GM19328 (cell line): ENCODE measurements at regions not wholly inside any gene's neighbourhood (a gene's known extent, or its start where the extent isn't known, plus 50 kb on each side); places are given as distances from the start of the nearest gene placed in this dataset.
A peak's percentile ranks its signal among the peaks of the same experiment; 100 is the strongest.
"Not testable (repeated sequence)": the region's sequence is repeated elsewhere in the genome, so short reads cannot be mapped to it uniquely, and the experiment has no call there.

Experiments used
- ATAC-seq: cut with Tn5 transposase; IDR thresholded peaks from one replicate; pipeline ENCODE4 v1.9.1; 2021; ENCODE audit warnings: mild to moderate bottlenecking, moderate library complexity; ENCODE audit not compliant: unreplicated experiment

- ATAC-seq = no peak
Measured at GRCh38 chr5:42989190-42989589, 50.9 kb downstream of the ANXA2R start.

DNA sequence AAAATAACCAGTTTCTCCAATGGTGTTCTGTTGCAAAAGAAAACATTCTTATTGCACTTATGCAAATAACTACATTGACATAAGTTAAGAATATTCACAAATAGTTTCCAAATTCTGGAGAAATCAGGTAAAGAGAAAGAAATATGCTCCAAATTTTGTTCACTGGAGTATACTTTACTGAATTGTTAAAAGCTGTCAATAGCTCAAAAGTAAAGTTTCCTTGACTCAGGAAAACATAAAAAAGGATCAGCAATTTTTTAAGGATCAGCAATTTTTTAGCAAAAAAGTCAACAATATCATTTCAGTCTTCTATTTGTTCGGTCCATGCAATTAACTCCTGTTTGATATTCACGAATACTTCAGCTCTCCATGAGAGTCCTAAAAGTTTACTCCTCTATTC is 51.6 kb downstream of the ANXA2R start:
- ATAC-seq = no peak

DNA sequence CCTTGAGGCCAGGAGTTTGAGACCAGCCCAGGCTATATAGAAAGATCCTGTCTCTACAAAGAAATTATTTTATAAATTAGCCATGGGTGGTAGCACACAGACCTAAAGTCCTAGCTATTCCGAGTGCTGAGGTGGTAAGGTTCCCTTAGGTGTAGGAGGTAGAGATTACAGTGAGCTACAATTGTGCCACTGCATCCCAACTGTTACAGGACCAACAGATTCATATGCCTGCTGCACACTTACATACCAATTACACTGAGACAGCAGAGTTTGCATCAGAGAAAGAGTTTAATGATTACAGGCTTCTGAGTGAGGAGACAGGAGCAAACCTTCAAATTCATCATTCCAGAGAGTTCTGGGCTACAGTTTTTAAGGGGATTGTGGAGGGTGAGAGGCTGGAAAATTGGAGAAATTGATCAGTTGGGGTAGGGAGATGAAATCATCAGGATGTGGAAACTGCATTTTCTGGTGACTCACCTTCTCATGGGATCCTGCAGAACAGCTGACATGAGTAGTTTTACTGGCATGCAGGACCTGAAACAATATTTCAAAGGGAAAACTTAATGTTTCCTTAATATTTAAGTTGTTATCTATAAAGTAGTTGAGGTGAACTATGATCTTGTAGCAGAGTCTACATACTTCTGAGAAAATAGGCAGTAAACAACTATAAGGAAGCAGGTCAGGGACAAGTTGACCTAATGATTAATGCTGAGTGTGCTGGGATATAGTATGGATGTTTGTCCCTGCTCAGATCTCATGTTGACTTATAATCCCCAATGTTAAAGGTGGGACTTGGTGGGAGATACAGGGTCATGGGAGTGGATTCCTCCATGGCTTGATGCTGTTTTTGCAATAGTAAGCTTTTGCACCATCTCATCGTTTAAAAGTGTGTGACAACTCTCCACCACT is 54.7 kb downstream of the ANXA2R start:
- no peak for ATAC-seq

- no peak for ATAC-seq
Measured at GRCh38 chr5:42984307-42984706, 55.8 kb downstream of the ANXA2R start.

- no peak for ATAC-seq
Measured at GRCh38 chr5:42982107-42982622, 58.0 kb downstream of the ANXA2R start.

GRCh38 chr5:42981417-42982106 is 58.6 kb downstream of the ANXA2R start:
- not testable (repeated sequence) for ATAC-seq

- ATAC-seq = not testable (repeated sequence)
Measured at GRCh38 chr5:42981015-42981414, 59.1 kb downstream of the ANXA2R start.

GRCh38 chr5:42980391-42980790 is 59.7 kb downstream of the ANXA2R start:
- not testable (repeated sequence) for ATAC-seq

DNA sequence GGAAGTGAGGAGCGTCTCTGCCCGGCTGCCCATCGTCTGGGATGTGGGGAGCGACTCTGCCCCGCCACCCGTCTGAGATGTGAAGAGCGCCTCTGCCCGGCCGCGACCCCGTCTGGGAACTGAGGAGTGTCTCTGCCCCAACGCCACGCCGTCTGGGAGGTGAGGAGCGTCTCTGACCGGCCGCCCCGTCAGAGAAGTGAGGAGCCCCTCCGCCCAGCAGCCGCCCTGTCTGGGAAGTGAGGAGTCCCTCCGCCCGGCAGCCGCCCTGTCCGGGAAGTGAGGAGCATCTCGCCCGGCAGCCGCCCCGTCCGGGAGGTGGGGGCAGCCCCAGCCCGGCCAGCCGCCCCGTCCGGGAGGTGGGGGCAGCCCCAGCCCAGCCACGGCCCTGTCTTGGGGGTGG is 60.9 kb downstream of the ANXA2R start:
- ATAC-seq = not testable (repeated sequence)

- no peak for ATAC-seq
Measured at GRCh38 chr5:42974536-42974935, 65.6 kb downstream of the ANXA2R start.

GRCh38 chr5:42970636-42971559 is 69.2 kb downstream of the ANXA2R start:
- ATAC-seq = no peak

DNA sequence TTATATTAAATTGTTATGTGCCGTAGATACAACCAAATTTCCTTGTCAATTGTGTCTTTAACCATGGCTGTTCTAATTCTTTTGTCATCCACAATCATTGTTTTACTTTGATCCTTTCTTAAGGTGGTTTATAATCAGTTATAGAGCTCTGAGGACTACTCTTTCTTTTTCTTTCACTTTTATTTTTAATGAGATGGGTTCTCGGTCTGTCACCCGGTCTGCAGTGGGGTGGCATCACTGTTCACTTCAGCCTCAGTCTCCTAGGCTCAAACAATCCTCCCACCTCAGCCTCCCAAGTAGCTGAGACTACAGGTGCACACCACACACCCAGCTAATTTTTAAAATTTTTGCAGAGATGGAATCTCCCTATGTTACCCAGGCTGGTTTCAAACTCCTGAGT is 74.2 kb downstream of the ANXA2R start:
- no peak for ATAC-seq

GRCh38 chr5:42963412-42963811 is 76.7 kb downstream of the ANXA2R start:
- ATAC-seq = no peak

- ATAC-seq = no peak
Measured at GRCh38 chr5:42962124-42962523, 78.0 kb downstream of the ANXA2R start.

DNA sequence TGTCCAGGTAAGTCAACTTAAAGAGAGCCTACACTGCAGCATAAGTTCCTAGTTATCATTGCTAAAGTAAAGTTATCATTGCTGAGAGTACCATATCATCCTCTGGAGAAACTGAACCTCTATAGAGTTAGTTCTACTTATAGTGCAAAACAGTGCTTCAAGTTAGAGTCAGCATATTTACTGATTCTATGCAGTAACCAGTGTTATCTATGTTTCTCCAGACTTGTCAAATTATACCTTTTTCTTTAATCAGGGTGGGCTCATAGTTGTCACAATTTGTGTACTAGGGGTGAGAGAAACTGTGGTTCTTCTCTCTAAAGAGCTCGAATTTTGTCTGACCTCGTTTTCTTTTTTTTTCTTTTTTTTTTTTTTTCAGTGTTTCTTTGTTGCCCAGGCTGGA is 79.6 kb downstream of the ANXA2R start:
- ATAC-seq = no peak

DNA sequence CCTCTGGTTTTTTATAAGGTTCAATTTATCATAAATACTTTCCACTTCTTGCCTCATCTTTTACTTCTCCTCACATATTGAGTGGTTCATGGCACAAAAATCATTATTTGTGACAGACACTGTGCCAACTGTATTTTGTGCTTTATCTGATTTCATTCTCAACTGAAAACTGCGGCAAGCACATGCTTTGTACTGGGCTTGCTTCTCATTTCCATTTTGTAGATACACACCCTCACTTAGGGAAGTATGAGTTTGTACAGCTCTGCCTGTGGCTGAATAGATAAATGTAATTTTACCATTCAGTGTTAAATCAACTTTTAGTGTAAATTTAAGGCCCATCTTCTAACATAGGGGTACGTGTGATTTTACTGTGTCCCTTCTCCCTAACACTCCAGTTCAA is 83.6 kb downstream of the ANXA2R start:
- ATAC-seq = no peak

DNA sequence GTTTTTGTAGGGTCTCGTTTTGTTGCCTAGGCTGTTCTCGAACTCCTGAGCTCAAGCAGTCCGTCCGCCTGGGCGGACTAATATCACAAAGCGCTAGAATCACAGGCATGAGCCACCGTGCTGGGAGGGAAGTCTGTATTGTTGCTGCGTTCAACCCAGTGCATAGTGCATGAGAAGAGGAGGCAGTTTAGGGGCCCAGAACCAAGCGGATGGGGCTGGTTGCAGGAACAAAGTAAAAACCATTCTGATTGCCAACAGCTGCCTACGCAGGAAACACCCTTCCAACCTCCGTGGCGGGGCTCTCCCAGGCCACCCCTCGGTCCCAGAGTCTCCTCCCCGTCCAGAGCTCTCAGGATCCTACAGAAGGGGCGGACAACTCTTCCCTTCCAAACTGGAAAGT is 87.1 kb downstream of the ANXA2R start:
- no peak for ATAC-seq

DNA sequence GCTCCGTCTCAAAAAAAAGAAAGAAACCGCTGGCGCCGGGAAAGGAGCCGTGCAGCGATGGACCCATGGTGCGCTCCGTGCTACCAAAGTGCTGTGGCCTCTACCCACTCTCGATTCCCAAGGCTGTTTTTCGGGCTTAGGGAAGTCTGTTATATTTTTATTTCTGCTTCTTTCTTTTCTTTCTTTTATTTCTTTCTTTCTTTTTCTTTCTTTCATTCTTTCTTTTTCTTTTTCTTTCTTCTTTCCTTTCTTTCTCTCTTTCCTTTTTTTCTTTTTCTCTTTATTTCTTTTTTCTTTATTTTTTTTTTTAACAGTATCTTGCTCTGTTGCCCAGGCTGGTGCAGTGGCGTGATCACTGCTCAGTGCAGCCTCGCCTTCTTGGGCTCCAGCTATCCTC is 87.5 kb downstream of the ANXA2R start:
- ATAC-seq = no peak

- ATAC-seq = peak; percentile 32
Measured at GRCh38 chr5:42951293-42951840, 88.8 kb downstream of the ANXA2R start.

GRCh38 chr5:42950456-42951292 is 89.4 kb downstream of the ANXA2R start:
- peak; percentile 29 for ATAC-seq
